ENCODE measurements at regions not wholly inside any gene's neighbourhood (a gene's known extent, or its start where the extent isn't known, plus 50 kb on each side); places are given as distances from the start of the nearest gene placed in this dataset.
"Not testable (repeated sequence)": the region's sequence is repeated elsewhere in the genome, so short reads cannot be mapped to it uniquely, and the experiment has no call there.

- no peak overlapping the region for H3K27ac Mint-ChIP-seq
- no peaks in the 10 kb centered on the region for H3K4me1 Mint-ChIP-seq (ENCODE audit: low read depth)
- H3K4me3 Mint-ChIP-seq: no peak overlapping the region
- no peaks in the 10 kb centered on the region for H3K36me3 Mint-ChIP-seq (ENCODE audit: low read depth)
- DNase-seq (ENCODE audit: low spot score): no peak
- H3K27me3 Mint-ChIP-seq (ENCODE audit: low read depth): peaks cover 14% of the 10 kb centered on the region
- H3K9me3 Mint-ChIP-seq: no peaks in the 10 kb centered on the region
These were observed 64.0 kb downstream of the CCNG2 start for GRCh38 chr4:77220828-77221613.

GRCh38 chr4:77225022-77225421 lies 68.0 kb downstream of the CCNG2 start:
- Mint-ChIP-seq H3K4me1 (ENCODE audit: low read depth) (no peaks in the 10 kb centered on the region), H3K9me3 (no peaks in the 10 kb centered on the region), H3K27me3 (ENCODE audit: low read depth) (peaks cover 14% of the 10 kb centered on the region), H3K36me3 (ENCODE audit: low read depth) (no peaks in the 10 kb centered on the region), H3K27ac (no peak overlapping the region), H3K4me3 (no peak overlapping the region)
- no peak for DNase-seq (ENCODE audit: low spot score)

- DNase-seq (ENCODE audit: low spot score): no peak
- peaks cover 14% of the 10 kb centered on the region for H3K27me3 Mint-ChIP-seq (ENCODE audit: low read depth)
- H3K4me3 Mint-ChIP-seq: no peak overlapping the region
- H3K9me3 Mint-ChIP-seq: no peaks in the 10 kb centered on the region
- no peaks in the 10 kb centered on the region for H3K4me1 Mint-ChIP-seq (ENCODE audit: low read depth)
- H3K36me3 Mint-ChIP-seq (ENCODE audit: low read depth): no peaks in the 10 kb centered on the region
- no peak overlapping the region for H3K27ac Mint-ChIP-seq
These were observed 70.1 kb downstream of the CCNG2 start for GRCh38 chr4:77226939-77227705.

GRCh38 chr4:77229433-77229832 lies 72.4 kb downstream of the CCNG2 start:
- no peak for DNase-seq (ENCODE audit: low spot score)
- H3K4me3 Mint-ChIP-seq: no peak overlapping the region
- no peaks in the 10 kb centered on the region for H3K27me3 Mint-ChIP-seq (ENCODE audit: low read depth)
- no peaks in the 10 kb centered on the region for H3K9me3 Mint-ChIP-seq
- no peaks in the 10 kb centered on the region for H3K4me1 Mint-ChIP-seq (ENCODE audit: low read depth)
- H3K27ac Mint-ChIP-seq: no peak overlapping the region
- no peaks in the 10 kb centered on the region for H3K36me3 Mint-ChIP-seq (ENCODE audit: low read depth)

GRCh38 chr4:77232653-77233052 lies 75.6 kb downstream of the CCNG2 start:
- H3K9me3 Mint-ChIP-seq: no peaks in the 10 kb centered on the region
- no peaks in the 10 kb centered on the region for H3K36me3 Mint-ChIP-seq (ENCODE audit: low read depth)
- no peaks in the 10 kb centered on the region for H3K27me3 Mint-ChIP-seq (ENCODE audit: low read depth)
- DNase-seq (ENCODE audit: low spot score): no peak
- H3K4me3 Mint-ChIP-seq: no peak overlapping the region
- no peak overlapping the region for H3K27ac Mint-ChIP-seq
- no peaks in the 10 kb centered on the region for H3K4me1 Mint-ChIP-seq (ENCODE audit: low read depth)

- Mint-ChIP-seq H3K4me1 (ENCODE audit: low read depth) (no peaks in the 10 kb centered on the region), H3K36me3 (ENCODE audit: low read depth) (no peaks in the 10 kb centered on the region), H3K9me3 (no peaks in the 10 kb centered on the region), H3K4me3 (no peak overlapping the region), H3K27me3 (ENCODE audit: low read depth) (peaks cover 2% of the 10 kb centered on the region), H3K27ac (no peak overlapping the region)
- DNase-seq (ENCODE audit: low spot score): no peak
These were observed 78.4 kb downstream of the CCNG2 start for GRCh38 chr4:77235289-77235854.

- Mint-ChIP-seq H3K36me3 (ENCODE audit: low read depth) (no peaks in the 10 kb centered on the region), H3K27me3 (ENCODE audit: low read depth) (peaks cover 4% of the 10 kb centered on the region), H3K27ac (no peak overlapping the region), H3K4me1 (ENCODE audit: low read depth) (peaks cover 2% of the 10 kb centered on the region), H3K9me3 (no peaks in the 10 kb centered on the region), H3K4me3 (no peak overlapping the region)
- DNase-seq (ENCODE audit: low spot score): no peak
These were observed 79.8 kb downstream of the CCNG2 start for GRCh38 chr4:77236806-77237205.

GRCh38 chr4:77240469-77241066 lies 83.6 kb downstream of the CCNG2 start:
- Mint-ChIP-seq H3K4me1 (ENCODE audit: low read depth) (peaks cover 2% of the 10 kb centered on the region), H3K27me3 (ENCODE audit: low read depth) (peaks cover 6% of the 10 kb centered on the region), H3K36me3 (ENCODE audit: low read depth) (no peaks in the 10 kb centered on the region), H3K27ac (no peak overlapping the region), H3K4me3 (no peak overlapping the region), H3K9me3 (no peaks in the 10 kb centered on the region)
- peak; percentile 23 for DNase-seq (ENCODE audit: low spot score)

- Mint-ChIP-seq H3K4me3 (no peak overlapping the region), H3K9me3 (no peaks in the 10 kb centered on the region), H3K36me3 (ENCODE audit: low read depth) (no peaks in the 10 kb centered on the region), H3K27ac (no peak overlapping the region), H3K27me3 (ENCODE audit: low read depth) (peaks cover 3% of the 10 kb centered on the region), H3K4me1 (ENCODE audit: low read depth) (no peaks in the 10 kb centered on the region)
- no peak for DNase-seq (ENCODE audit: low spot score)
These were observed 91.8 kb downstream of the CCNG2 start for GRCh38 chr4:77248805-77249204.

GRCh38 chr4:77251751-77252150 lies 94.7 kb downstream of the CCNG2 start:
- H3K4me3 Mint-ChIP-seq: no peak overlapping the region
- no peak overlapping the region for H3K27ac Mint-ChIP-seq
- H3K27me3 Mint-ChIP-seq (ENCODE audit: low read depth): no peaks in the 10 kb centered on the region
- H3K36me3 Mint-ChIP-seq (ENCODE audit: low read depth): no peaks in the 10 kb centered on the region
- H3K9me3 Mint-ChIP-seq: no peaks in the 10 kb centered on the region
- DNase-seq (ENCODE audit: low spot score): no peak
- no peaks in the 10 kb centered on the region for H3K4me1 Mint-ChIP-seq (ENCODE audit: low read depth)

GRCh38 chr4:77263247-77263646 lies 106.2 kb downstream of the CCNG2 start:
- Mint-ChIP-seq H3K27me3 (ENCODE audit: low read depth) (no peaks in the 10 kb centered on the region), H3K9me3 (peaks cover 4% of the 10 kb centered on the region), H3K27ac (no peak overlapping the region), H3K4me3 (no peak overlapping the region), H3K4me1 (ENCODE audit: low read depth) (no peaks in the 10 kb centered on the region), H3K36me3 (ENCODE audit: low read depth) (no peaks in the 10 kb centered on the region)
- no peak for DNase-seq (ENCODE audit: low spot score)

- not testable (repeated sequence) for H3K27ac Mint-ChIP-seq; DNase-seq (ENCODE audit: low spot score); H3K9me3 Mint-ChIP-seq; H3K36me3 Mint-ChIP-seq (ENCODE audit: low read depth); H3K4me3 Mint-ChIP-seq; H3K4me1 Mint-ChIP-seq (ENCODE audit: low read depth); H3K27me3 Mint-ChIP-seq (ENCODE audit: low read depth)
These were observed 107.0 kb downstream of the CCNG2 start for GRCh38 chr4:77263976-77264375.

- Mint-ChIP-seq H3K9me3 (peaks cover 4% of the 10 kb centered on the region), H3K36me3 (ENCODE audit: low read depth) (no peaks in the 10 kb centered on the region)
These were observed 107.8 kb downstream of the CCNG2 start for GRCh38 chr4:77264826-77265225.

GRCh38 chr4:77268108-77268507 lies 111.1 kb downstream of the CCNG2 start:
- H3K4me3 Mint-ChIP-seq: no peak overlapping the region

More at GRCh38 chr4:77264826-77265225, 107.8 kb downstream of the CCNG2 start:
- Mint-ChIP-seq H3K27ac (no peak overlapping the region), H3K4me1 (ENCODE audit: low read depth) (no peaks in the 10 kb centered on the region), H3K4me3 (no peak overlapping the region), H3K27me3 (ENCODE audit: low read depth) (no peaks in the 10 kb centered on the region)
- no peak for DNase-seq (ENCODE audit: low spot score)

More at GRCh38 chr4:77268108-77268507, 111.1 kb downstream of the CCNG2 start:
- no peak overlapping the region for H3K27ac Mint-ChIP-seq
- peaks cover 4% of the 10 kb centered on the region for H3K9me3 Mint-ChIP-seq
- no peaks in the 10 kb centered on the region for H3K4me1 Mint-ChIP-seq (ENCODE audit: low read depth)
- peaks cover under 1% of the 10 kb centered on the region for H3K27me3 Mint-ChIP-seq (ENCODE audit: low read depth)
- no peaks in the 10 kb centered on the region for H3K36me3 Mint-ChIP-seq (ENCODE audit: low read depth)
- no peak for DNase-seq (ENCODE audit: low spot score)
